Liver (tissue), 7 donors: ENCODE measurements at regions not wholly inside any gene's neighbourhood (a gene's known extent, or its start where the extent isn't known, plus 50 kb on each side); places are given as distances from the start of the nearest gene placed in this dataset.

Experiments
- DNase-seq: peaks from one replicate; pipeline ENCODE4 v3.0.0-alpha.2; 2017; ENCODE audit warnings: low spot score
- H3K27ac ChIP-seq, 2 donors: one replicate each; pipeline ENCODE4 v1.7.0; 2013; ENCODE audit warnings: inconsistent platforms in 2 of 2, low read length in 2 of 2, control low read depth in 1 of 2, low read depth in 1 of 2, mild to moderate bottlenecking in 1 of 2
- H3K27me3 ChIP-seq, 4 donors: one replicate each; pipeline versions ENCODE4 v1.6.1 to v1.7.0; 2013; ENCODE audit warnings: low read length in 3 of 4, inconsistent platforms in 1 of 4, mild to moderate bottlenecking in 1 of 4, moderate library complexity in 1 of 4; ENCODE audit not compliant: control insufficient read depth in 4 of 4, insufficient read depth in 4 of 4
- H3K36me3 ChIP-seq, 4 donors: one replicate each; pipeline versions ENCODE4 v1.6.1 to v1.7.0; 2013; ENCODE audit warnings: low read length in 3 of 4, mild to moderate bottlenecking in 3 of 4, low read depth in 1 of 4, moderate library complexity in 1 of 4; ENCODE audit not compliant: control insufficient read depth in 4 of 4, insufficient read depth in 3 of 4
- H3K4me1 ChIP-seq, 4 donors: one replicate each; pipeline versions ENCODE4 v1.6.1 to v1.7.0; 2013; ENCODE audit warnings: low read length in 3 of 4, mild to moderate bottlenecking in 3 of 4, moderate library complexity in 1 of 4; ENCODE audit not compliant: control insufficient read depth in 4 of 4, insufficient read depth in 4 of 4
- H3K4me3 ChIP-seq, 3 donors: one replicate each; pipeline versions ENCODE4 v1.6.1 to v1.7.0; 2013; ENCODE audit warnings: low read length in 3 of 3, control low read depth in 1 of 3, low read depth in 1 of 3, mild to moderate bottlenecking in 1 of 3
- H3K9ac ChIP-seq, 2 donors: one replicate each; pipeline ENCODE4 v1.7.0; 2013; ENCODE audit warnings: low read length in 2 of 2, mild to moderate bottlenecking in 2 of 2, moderate library complexity in 2 of 2, control low read depth in 1 of 2, low read depth in 1 of 2
- H3K9me3 ChIP-seq, 4 donors: one replicate each; pipeline versions ENCODE4 v1.6.1 to v1.7.0; 2013; ENCODE audit warnings: low read length in 3 of 4; ENCODE audit not compliant: control insufficient read depth in 4 of 4
- ATF3 ChIP-seq: IDR thresholded peaks from 2 replicates; pipeline ENCODE4 v1.6.1; 2016; ENCODE audit warnings: antibody characterized with exemption
- EGR1 ChIP-seq, 2 donors: IDR thresholded peaks; 2 replicates each; pipeline ENCODE4 v1.6.1; 2016 to 2018; ENCODE audit warnings: antibody characterized with exemption in 2 of 2, low read depth in 2 of 2
- FOXA1 ChIP-seq: IDR thresholded peaks from 2 replicates; pipeline ENCODE4 v1.6.1; 2016; ENCODE audit warnings: antibody characterized with exemption
- GABPA ChIP-seq, 2 donors: IDR thresholded peaks in 1 of 2; conservative IDR thresholded peaks in 1 of 2; 2 replicates each; pipeline ENCODE4 v1.6.1; 2016; ENCODE audit warnings: antibody characterized with exemption in 2 of 2, mild to moderate bottlenecking in 1 of 2, moderate library complexity in 1 of 2
- HNF4A ChIP-seq, 2 donors: conservative IDR thresholded peaks; 2 replicates each; pipeline ENCODE4 v1.6.1; 2016; ENCODE audit warnings: antibody characterized with exemption in 2 of 2, mild to moderate bottlenecking in 2 of 2
- HNF4G ChIP-seq: IDR thresholded peaks from 2 replicates; pipeline ENCODE4 v1.6.1; 2016; ENCODE audit warnings: antibody characterized with exemption
- JUND ChIP-seq, 2 donors: IDR thresholded peaks; 2 replicates each; pipeline ENCODE4 v1.6.1; 2016; ENCODE audit warnings: antibody characterized with exemption in 2 of 2
- MAX ChIP-seq: IDR thresholded peaks from 2 replicates; pipeline ENCODE4 v1.6.1; 2016; ENCODE audit warnings: antibody characterized with exemption
- NR2F2 ChIP-seq: IDR thresholded peaks from 2 replicates; pipeline ENCODE4 v1.6.1; 2016; ENCODE audit warnings: antibody characterized with exemption
- RXRA ChIP-seq, 2 donors: IDR thresholded peaks; 2 replicates each; pipeline ENCODE4 v1.6.1; 2017 to 2018; ENCODE audit warnings: antibody characterized with exemption in 2 of 2, mild to moderate bottlenecking in 1 of 2
- SP1 ChIP-seq: IDR thresholded peaks from 2 replicates; pipeline ENCODE4 v1.6.1; 2018; ENCODE audit warnings: antibody characterized with exemption, mild to moderate bottlenecking
- TAF1 ChIP-seq: conservative IDR thresholded peaks from 2 replicates; pipeline ENCODE4 v1.6.1; 2016; ENCODE audit warnings: antibody characterized with exemption, mild to moderate bottlenecking
- YY1 ChIP-seq: IDR thresholded peaks from 2 replicates; pipeline ENCODE4 v1.6.1; 2016; ENCODE audit warnings: antibody characterized with exemption, mild to moderate bottlenecking
- ZBTB33 ChIP-seq: IDR thresholded peaks from 2 replicates; pipeline ENCODE4 v1.6.1; 2016; ENCODE audit warnings: antibody characterized with exemption
- WGBS: extraction: QIAGEN DNeasy Blood & Tissue Kit; methylation state at CpG from one replicate; pipeline ENCODE4 v1.1.7; 2013; 5-methylcytosine and 5-hydroxymethylcytosine counted together
- donor health status: healthy.
- donor health status: healthy.
- donor health status: healthy.
- donor health status: healthy.

GRCh38 chr3:164852866-164853265 lies 225.4 kb downstream of the SI start:
- H3K4me3 ChIP-seq: no peak overlapping the region
- no peak for DNase-seq
- H3K36me3 ChIP-seq: no peaks in the 10 kb centered on the region
- no peak overlapping the region for H3K9ac ChIP-seq
- TF ChIP-seq GABPA (IDR thresholded peaks at IDR 0.05 in 1 of 2, conservative IDR thresholded peaks at IDR 0.05 in 1 of 2) (no peak), HNF4G (peak; percentile 11), NR2F2 (no peak), HNF4A (conservative IDR thresholded peaks at IDR 0.05) (peak in 1 of 2 donors; percentile 53), JUND (IDR thresholded peaks at IDR 0.05) (peak in 1 of 2 donors; percentile 22)
- WGBS: 24% methylated on average over 1 of the region's 1 CpG
- H3K27me3 ChIP-seq: peaks cover 0 to 6% (median 0%) of the 10 kb centered on the region in 4 donors
- no peak overlapping the region for H3K27ac ChIP-seq
- H3K9me3 ChIP-seq: no peaks in the 10 kb centered on the region
- H3K4me1 ChIP-seq: no peaks in the 10 kb centered on the region

- H3K9me3 ChIP-seq: no peaks in the 10 kb centered on the region
- no peak overlapping the region for H3K9ac ChIP-seq
- no peak for TF ChIP-seq FOXA1
- TF ChIP-seq SP1: no peak
- TF ChIP-seq ATF3: no peak
- TF ChIP-seq YY1: no peak
- no peak for TF ChIP-seq MAX
- peaks cover 0 to 6% (median 0%) of the 10 kb centered on the region in 4 donors for H3K27me3 ChIP-seq
- no peaks in the 10 kb centered on the region for H3K4me1 ChIP-seq
- whole genome bisulfite sequencing: 90% methylated on average over 1 of the region's 1 CpG
- no peak for DNase-seq
- no peaks in the 10 kb centered on the region for H3K36me3 ChIP-seq
- no peak overlapping the region for H3K27ac ChIP-seq
- H3K4me3 ChIP-seq: no peak overlapping the region
Measured at GRCh38 chr3:164851905-164852304, 226.4 kb downstream of the SI start.

GRCh38 chr3:164851204-164851603 lies 227.1 kb downstream of the SI start:
- TF ChIP-seq FOXA1 (no peak), RXRA (IDR thresholded peaks at IDR 0.05) (no peak), SP1 (no peak), TAF1 (no peak), JUND (IDR thresholded peaks at IDR 0.05) (no peak), EGR1 (IDR thresholded peaks at IDR 0.05; ENCODE audit: low read depth in 2 of 2) (no peak), YY1 (no peak), HNF4G (no peak), MAX (no peak), ZBTB33 (no peak), GABPA (IDR thresholded peaks at IDR 0.05 in 1 of 2, conservative IDR thresholded peaks at IDR 0.05 in 1 of 2) (no peak)
- Histone ChIP-seq H3K4me3 (no peak overlapping the region), H3K4me1 (no peaks in the 10 kb centered on the region), H3K27ac (no peak overlapping the region), H3K27me3 (peaks cover 0 to 6% (median 0%) of the 10 kb centered on the region in 4 donors), H3K9ac (no peak overlapping the region), H3K9me3 (no peaks in the 10 kb centered on the region), H3K36me3 (no peaks in the 10 kb centered on the region)
- DNase-seq: no peak
- WGBS: 92% methylated on average over 3 of the region's 3 CpGs
